HEK293 (cell line): ENCODE measurements at regions not wholly inside any gene's neighbourhood (a gene's known extent, or its start where the extent isn't known, plus 50 kb on each side); places are given as distances from the start of the nearest gene placed in this dataset.

Source experiments
- CTCF ChIA-PET: fragments of 350-600 bp; formaldehyde crosslinking; extraction: SDS; loops from one replicate; lab custom pipeline; 2021; ENCODE audit warnings: antibody characterized with exemption; lab: Yijun Ruan, JAX
- POLR2A ChIA-PET: fragments of 300-600 bp; formaldehyde crosslinking; extraction: SDS; loops from one replicate; lab custom pipeline; 2020; ENCODE audit warnings: antibody characterized with exemption, inconsistent platforms; lab: Yijun Ruan, JAX
- H3K27ac ChIP-seq: fragments of 200-500 bp; sonication (Bioruptor generic); 2 replicates; pipeline ENCODE4 v1.5.1; 2014; ENCODE audit warnings: low read depth, low read length, control low read depth, inconsistent platforms; ENCODE audit errors: extremely low read depth
- H3K36me3 ChIP-seq, 2 experiments: fragments of 200-500 bp in 1 of 2; sonication (Bioruptor generic) in 1 of 2; 1 replicate in 1 of 2; 2 replicates in 1 of 2; pipeline ENCODE4 v1.5.1; 2014 to 2017; ENCODE audit warnings: inconsistent platforms in 2 of 2, low read length in 2 of 2; ENCODE audit not compliant: control insufficient read depth in 2 of 2, insufficient read depth in 1 of 2
- H3K4me1 ChIP-seq: fragments of 200-500 bp; sonication (Bioruptor generic); 2 replicates; pipeline ENCODE4 v1.5.1; 2014; ENCODE audit warnings: mild to moderate bottlenecking, low read length, inconsistent platforms; ENCODE audit not compliant: control insufficient read depth, insufficient read depth
- H3K4me3 ChIP-seq: 2 replicates; pipeline ENCODE4 v1.5.1; 2011; ENCODE audit warnings: low read depth, mild to moderate bottlenecking, control low read depth, low read length, moderate library complexity
- H3K9me3 ChIP-seq: fragments of 200-500 bp; sonication (Bioruptor generic); 2 replicates; pipeline ENCODE4 v1.5.1; 2014; ENCODE audit warnings: low read depth, low read length, inconsistent platforms; ENCODE audit not compliant: control insufficient read depth, insufficient read depth
- AEBP2 ChIP-seq: fragments of 450-650 bp; formaldehyde crosslinking; IDR thresholded peaks from 2 replicates; pipeline ENCODE4 v1.5.1; 2016; ENCODE audit warnings: missing biosample characterization, missing genetic modification characterization, borderline replicate concordance
- BCL11A ChIP-seq: fragments of 450-650 bp; formaldehyde crosslinking; IDR thresholded peaks from 2 replicates; pipeline ENCODE4 v1.5.1; 2016; ENCODE audit warnings: low read depth, missing biosample characterization, missing genetic modification characterization
- GLIS1 ChIP-seq: fragments of 450-650 bp; formaldehyde crosslinking; IDR thresholded peaks from 2 replicates; pipeline ENCODE4 v1.5.1; 2016; ENCODE audit warnings: missing biosample characterization, missing genetic modification characterization
- HOXA7 ChIP-seq: sonication (generic); formaldehyde crosslinking; IDR thresholded peaks from 2 replicates; pipeline ENCODE4 v1.8.1; 2022; ENCODE audit warnings: missing genetic modification reagents, borderline replicate concordance
- MEIS1 ChIP-seq: sonication (generic); formaldehyde crosslinking; IDR thresholded peaks from 2 replicates; pipeline ENCODE4 v1.8.1; 2022; ENCODE audit warnings: missing genetic modification reagents, mild to moderate bottlenecking, borderline replicate concordance
- WT1 ChIP-seq: fragments of 450-650 bp; formaldehyde crosslinking; IDR thresholded peaks from 2 replicates; pipeline ENCODE4 v1.5.1; 2016; ENCODE audit warnings: missing biosample characterization, missing genetic modification characterization
- YY2 ChIP-seq: fragments of 450-650 bp; formaldehyde crosslinking; IDR thresholded peaks from 2 replicates; pipeline ENCODE4 v1.5.1; 2016; ENCODE audit warnings: missing biosample characterization, missing genetic modification characterization
- ZBTB44 ChIP-seq: fragments of 450-650 bp; IDR thresholded peaks from 2 replicates; pipeline ENCODE4 v1.5.1; 2018; ENCODE audit warnings: missing biosample characterization, mild to moderate bottlenecking, missing genetic modification characterization
- ZBTB7A ChIP-seq: fragments of 450-650 bp; formaldehyde crosslinking; IDR thresholded peaks from 2 replicates; pipeline ENCODE4 v1.5.1; 2016; ENCODE audit warnings: low read depth, missing biosample characterization, missing genetic modification characterization
- ZNF174 ChIP-seq: fragments of 450-650 bp; formaldehyde crosslinking; IDR thresholded peaks from 2 replicates; pipeline ENCODE4 v1.5.0; 2017; ENCODE audit warnings: missing biosample characterization, mild to moderate bottlenecking, missing genetic modification characterization
- ZNF184 ChIP-seq: fragments of 450-650 bp; IDR thresholded peaks from 2 replicates; pipeline ENCODE4 v1.5.1; 2018; ENCODE audit warnings: missing biosample characterization, mild to moderate bottlenecking, missing genetic modification characterization
- ZNF24 ChIP-seq: fragments of 450-650 bp; formaldehyde crosslinking; IDR thresholded peaks from 2 replicates; pipeline ENCODE4 v1.5.1; 2016; ENCODE audit warnings: missing biosample characterization, missing genetic modification characterization
- ZNF26 ChIP-seq: fragments of 450-650 bp; formaldehyde crosslinking; IDR thresholded peaks from 2 replicates; pipeline ENCODE4 v1.5.1; 2016; ENCODE audit warnings: missing biosample characterization, missing genetic modification characterization
- ZNF280C ChIP-seq: fragments of 450-650 bp; formaldehyde crosslinking; IDR thresholded peaks from 2 replicates; pipeline ENCODE4 v1.5.1; 2016; ENCODE audit warnings: missing biosample characterization, missing genetic modification characterization
- ZNF354C ChIP-seq: fragments of 450-650 bp; formaldehyde crosslinking; IDR thresholded peaks from 2 replicates; pipeline ENCODE4 v1.5.1; 2016; ENCODE audit warnings: missing biosample characterization, missing genetic modification characterization, low read depth, borderline replicate concordance
- ZNF398 ChIP-seq: fragments of 450-650 bp; formaldehyde crosslinking; IDR thresholded peaks from 2 replicates; pipeline ENCODE4 v1.5.1; 2017; ENCODE audit warnings: missing biosample characterization, missing genetic modification characterization
- ZNF433 ChIP-seq: fragments of 450-650 bp; formaldehyde crosslinking; IDR thresholded peaks from 2 replicates; pipeline ENCODE4 v1.5.1; 2016; ENCODE audit warnings: missing biosample characterization, missing genetic modification characterization, low read depth
- ZNF473 ChIP-seq: fragments of 450-650 bp; formaldehyde crosslinking; IDR thresholded peaks from 2 replicates; pipeline ENCODE4 v1.5.1; 2017; ENCODE audit warnings: missing biosample characterization, missing genetic modification characterization
- ZNF521 ChIP-seq: fragments of 450-650 bp; formaldehyde crosslinking; IDR thresholded peaks from 2 replicates; pipeline ENCODE4 v1.5.1; 2017; ENCODE audit warnings: missing biosample characterization, mild to moderate bottlenecking, missing genetic modification characterization
- ZNF549 ChIP-seq: fragments of 450-650 bp; IDR thresholded peaks from 2 replicates; pipeline ENCODE4 v1.5.1; 2018; ENCODE audit warnings: missing biosample characterization, missing genetic modification characterization, mild to moderate bottlenecking, inconsistent platforms, moderate library complexity
- ZNF610 ChIP-seq: fragments of 450-650 bp; formaldehyde crosslinking; IDR thresholded peaks from 2 replicates; pipeline ENCODE4 v1.5.1; 2016; ENCODE audit warnings: missing biosample characterization, missing genetic modification characterization, borderline replicate concordance
- ZNF658 ChIP-seq: fragments of 450-650 bp; formaldehyde crosslinking; IDR thresholded peaks from 2 replicates; pipeline ENCODE4; 2016; ENCODE audit warnings: missing biosample characterization, missing genetic modification characterization
- ZNF792 ChIP-seq: fragments of 450-650 bp; formaldehyde crosslinking; IDR thresholded peaks from 2 replicates; pipeline ENCODE4 v1.5.1; 2016; ENCODE audit warnings: missing biosample characterization, missing genetic modification characterization

- no peak overlapping the region for H3K27ac ChIP-seq
- H3K9me3 ChIP-seq, result no peaks in the 10 kb centered on the region
- TF ChIP-seq ZNF549 (tag by site-specific recombination) (no peak), GLIS1 (tag by site-specific recombination) (no peak), MEIS1 (CRISPR knock-in tag) (no peak), ZNF354C (tag by site-specific recombination) (no peak), ZNF184 (tag by site-specific recombination) (no peak), ZNF473 (tag by site-specific recombination) (no peak), YY2 (tag by site-specific recombination) (no peak), ZNF610 (tag by site-specific recombination) (no peak), ZNF521 (tag by site-specific recombination) (no peak), ZNF280C (tag by site-specific recombination) (no peak), ZBTB7A (no peak), ZNF398 (tag by site-specific recombination) (no peak), ZNF658 (no peak), ZNF174 (tag by site-specific recombination) (no peak), ZNF24 (no peak), ZNF433 (tag by site-specific recombination) (no peak), ZNF792 (no peak), ZNF26 (no peak), WT1 (tag by site-specific recombination) (no peak)
- TF ChIP-seq, all 188 proteins: peak for 0
- ChIA-PET CTCF (interaction anchor here (0.6 to 9.6 kb wide), 33 partner anchors 9 to 211 kb away, joined by 3 to 212 read pairs (median 6); partner anchors contain the start of gene IL17B), POLR2A (no interaction called here)
- no peaks in the 10 kb centered on the region for H3K36me3 ChIP-seq
- H3K4me3 ChIP-seq, result no peak overlapping the region
- no peaks in the 10 kb centered on the region for H3K4me1 ChIP-seq
Measured at GRCh38 chr5:149433524-149434131, 54.5 kb upstream of the IL17B start.

- ChIA-PET POLR2A (no interaction called here), CTCF (interaction anchor here (0.6 to 9.6 kb wide), 22 partner anchors 8 to 210 kb away, joined by 3 to 212 read pairs (median 6); partner anchors contain the start of gene IL17B)
- Histone ChIP-seq H3K27ac (no peak overlapping the region), H3K9me3 (no peaks in the 10 kb centered on the region), H3K36me3 (no peaks in the 10 kb centered on the region), H3K4me3 (no peak overlapping the region), H3K4me1 (no peaks in the 10 kb centered on the region)
- TF ChIP-seq ZBTB44 (tag by site-specific recombination) (no peak), HOXA7 (CRISPR knock-in tag) (no peak), AEBP2 (tag by site-specific recombination) (no peak), BCL11A (no peak)
Measured at GRCh38 chr5:149432911-149433401, 53.9 kb upstream of the IL17B start.
